RCC 7860 (cell line): ENCODE measurements at regions not wholly inside any gene's neighbourhood (a gene's known extent, or its start where the extent isn't known, plus 50 kb on each side); places are given as distances from the start of the nearest gene placed in this dataset.

Experiments used
- DNase-seq: peaks from one replicate; pipeline ENCODE4 v3.0.0-alpha.2; 2015; ENCODE audit warnings: low spot score
- FAIRE-seq: peaks from 2 replicates; lab custom pipeline; 2012; peaks lifted over from hg19 to GRCh38; lab: Jason Lieb, UNC

GRCh38 chr5:89123581-89123980, 240.6 kb upstream of the MEF2C start:
- FAIRE-seq (no peak), DNase-seq (no peak)

- no peak for FAIRE-seq
- DNase-seq: no peak
Measured at GRCh38 chr5:89120719-89121118, 237.7 kb upstream of the MEF2C start.

GRCh38 chr5:89117124-89117644, 234.2 kb upstream of the MEF2C start:
- FAIRE-seq: peak; percentile 89
- DNase-seq: peak; percentile 60

- FAIRE-seq (no peak), DNase-seq (no peak)
Measured at GRCh38 chr5:89110916-89111646, 228.1 kb upstream of the MEF2C start.

- DNase-seq (no peak), FAIRE-seq (no peak)
Measured at GRCh38 chr5:89106480-89106879, 223.5 kb upstream of the MEF2C start.

- DNase-seq: peak; percentile 46
- no peak for FAIRE-seq
Measured at GRCh38 chr5:89105836-89106235, 222.9 kb upstream of the MEF2C start.

GRCh38 chr5:89105171-89105695, 222.2 kb upstream of the MEF2C start:
- DNase-seq (no peak), FAIRE-seq (no peak)

- FAIRE-seq: no peak
- DNase-seq: no peak
Measured at GRCh38 chr5:89098199-89098756, 215.3 kb upstream of the MEF2C start.

- DNase-seq (no peak), FAIRE-seq (no peak)
Measured at GRCh38 chr5:89097103-89097502, 214.1 kb upstream of the MEF2C start.

GRCh38 chr5:89095341-89095740, 212.4 kb upstream of the MEF2C start:
- FAIRE-seq (no peak), DNase-seq (no peak)

- DNase-seq (no peak), FAIRE-seq (no peak)
Measured at GRCh38 chr5:89090037-89090436, 207.1 kb upstream of the MEF2C start.

- no peak for FAIRE-seq
- DNase-seq: no peak
Measured at GRCh38 chr5:89087551-89088318, 204.8 kb upstream of the MEF2C start.

- FAIRE-seq (no peak), DNase-seq (no peak)
Measured at GRCh38 chr5:89087128-89087527, 204.1 kb upstream of the MEF2C start.

GRCh38 chr5:89086390-89087086, 203.6 kb upstream of the MEF2C start:
- DNase-seq: no peak
- no peak for FAIRE-seq

GRCh38 chr5:89083791-89084190, 200.8 kb upstream of the MEF2C start:
- DNase-seq (no peak), FAIRE-seq (no peak)

- no peak for FAIRE-seq
- no peak for DNase-seq
Measured at GRCh38 chr5:89081360-89081759, 198.4 kb upstream of the MEF2C start.

- no peak for FAIRE-seq
Measured at GRCh38 chr5:89080467-89081116, 197.6 kb upstream of the MEF2C start.

GRCh38 chr5:89072842-89073672, 190.1 kb upstream of the MEF2C start:
- DNase-seq (peak; percentile 5), FAIRE-seq (no peak)

More at GRCh38 chr5:89080467-89081116, 197.6 kb upstream of the MEF2C start:
- DNase-seq: no peak

- DNase-seq (no peak), FAIRE-seq (no peak)
Measured at GRCh38 chr5:89071941-89072331, 189.0 kb upstream of the MEF2C start.
